SU-DHL-6 (cell line): ENCODE measurements at regions not wholly inside any gene's neighbourhood (a gene's known extent, or its start where the extent isn't known, plus 50 kb on each side); places are given as distances from the start of the nearest gene placed in this dataset.

Experiments used
- EZH2phosphoT487 ChIP-seq: fragments of 200-600 bp; sonication (generic), shearing (Covaris generic); conservative IDR thresholded peaks from 2 replicates; pipeline ENCODE4 v1.6.1; 2018; ENCODE audit warnings: mild to moderate bottlenecking, antibody characterized with exemption, low read length, moderate library complexity, mixed read lengths
- TF ChIP-seq, protein P1 (sequence below): fragments of 200-600 bp; sonication (generic); IDR thresholded peaks from one replicate; pipeline ENCODE4 v1.5.1; 2017; ENCODE audit warnings: antibody characterized with exemption, mild to moderate bottlenecking, low read length, moderate library complexity; ENCODE audit not compliant: insufficient read depth, poor library complexity, severe bottlenecking

DNA sequence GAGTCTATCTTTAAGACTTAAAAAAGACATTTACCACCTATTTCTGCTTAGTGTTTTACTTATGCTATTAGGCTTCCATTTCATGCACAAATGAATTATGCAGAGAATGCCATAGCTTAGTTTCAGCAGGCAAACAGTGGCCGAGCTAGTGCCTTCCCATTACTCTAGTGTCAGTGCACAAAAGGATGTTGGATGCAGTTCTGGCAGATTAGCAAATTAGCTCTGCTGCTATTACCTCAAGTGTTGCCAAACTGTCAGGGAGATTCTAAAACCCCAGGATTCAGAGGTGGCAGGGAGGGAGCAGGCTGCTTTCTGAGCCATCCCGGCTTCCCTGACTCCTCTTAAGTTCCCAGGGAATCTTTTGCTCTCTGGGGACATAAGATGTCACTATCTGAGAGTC, 209.4 kb upstream of the NCAM1 start:
- TF ChIP-seq, protein P1, sequence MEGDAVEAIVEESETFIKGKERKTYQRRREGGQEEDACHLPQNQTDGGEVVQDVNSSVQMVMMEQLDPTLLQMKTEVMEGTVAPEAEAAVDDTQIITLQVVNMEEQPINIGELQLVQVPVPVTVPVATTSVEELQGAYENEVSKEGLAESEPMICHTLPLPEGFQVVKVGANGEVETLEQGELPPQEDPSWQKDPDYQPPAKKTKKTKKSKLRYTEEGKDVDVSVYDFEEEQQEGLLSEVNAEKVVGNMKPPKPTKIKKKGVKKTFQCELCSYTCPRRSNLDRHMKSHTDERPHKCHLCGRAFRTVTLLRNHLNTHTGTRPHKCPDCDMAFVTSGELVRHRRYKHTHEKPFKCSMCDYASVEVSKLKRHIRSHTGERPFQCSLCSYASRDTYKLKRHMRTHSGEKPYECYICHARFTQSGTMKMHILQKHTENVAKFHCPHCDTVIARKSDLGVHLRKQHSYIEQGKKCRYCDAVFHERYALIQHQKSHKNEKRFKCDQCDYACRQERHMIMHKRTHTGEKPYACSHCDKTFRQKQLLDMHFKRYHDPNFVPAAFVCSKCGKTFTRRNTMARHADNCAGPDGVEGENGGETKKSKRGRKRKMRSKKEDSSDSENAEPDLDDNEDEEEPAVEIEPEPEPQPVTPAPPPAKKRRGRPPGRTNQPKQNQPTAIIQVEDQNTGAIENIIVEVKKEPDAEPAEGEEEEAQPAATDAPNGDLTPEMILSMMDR, result no peak
- TF ChIP-seq EZH2phosphoT487, result no peak
